Brain microvascular endothelial cell (primary cell): ENCODE measurements at regions not wholly inside any gene's neighbourhood (a gene's known extent, or its start where the extent isn't known, plus 50 kb on each side); places are given as distances from the start of the nearest gene placed in this dataset.

Source experiments
- DNase-seq: peaks from one replicate; pipeline ENCODE4 v3.0.0-alpha.2; 2020
- H3K27ac ChIP-seq: fragments of 250-450 bp; sonication (Bioruptor Pico); 2 replicates; pipeline ENCODE4 v1.5.1; 2020; ENCODE audit warnings: mild to moderate bottlenecking, moderate library complexity
- H3K27me3 ChIP-seq: fragments of 250-450 bp; sonication (Bioruptor Pico); replicated peaks from 2 replicates; pipeline ENCODE4 v1.5.1; 2020; ENCODE audit warnings: mild to moderate bottlenecking
- H3K36me3 ChIP-seq: fragments of 250-450 bp; sonication (Bioruptor Pico); replicated peaks from 2 replicates; pipeline ENCODE4 v1.5.1; 2020; ENCODE audit warnings: mild to moderate bottlenecking
- H3K4me3 ChIP-seq: 2 replicates; pipeline ENCODE4 v1.5.1; 2011; ENCODE audit warnings: low read depth, mild to moderate bottlenecking, control low read depth, low read length, moderate library complexity
- in situ Hi-C: cut with HindIII; loops from 2 replicates; pipeline ENCODE4 v1.10.0; 2017; ENCODE audit warnings: low sequenced_read_pairs, low pct_ligation_motif_present
- TF ChIP-seq, protein P1 (sequence below): IDR thresholded peaks from 2 replicates; pipeline ENCODE4 v1.5.1; 2011; ENCODE audit warnings: low read depth, mild to moderate bottlenecking, moderate library complexity, low read length, control low read depth, inconsistent platforms; ENCODE audit errors: missing control alignments

GRCh38 chr11:23725752-23726151, 771.1 kb upstream of the LUZP2 start:
- in situ Hi-C loops: no loop called here
- no peak overlapping the region for H3K4me3 ChIP-seq
- peak; percentile 26 for DNase-seq
- no peaks in the 10 kb centered on the region for H3K27me3 ChIP-seq
- TF ChIP-seq, protein P1, sequence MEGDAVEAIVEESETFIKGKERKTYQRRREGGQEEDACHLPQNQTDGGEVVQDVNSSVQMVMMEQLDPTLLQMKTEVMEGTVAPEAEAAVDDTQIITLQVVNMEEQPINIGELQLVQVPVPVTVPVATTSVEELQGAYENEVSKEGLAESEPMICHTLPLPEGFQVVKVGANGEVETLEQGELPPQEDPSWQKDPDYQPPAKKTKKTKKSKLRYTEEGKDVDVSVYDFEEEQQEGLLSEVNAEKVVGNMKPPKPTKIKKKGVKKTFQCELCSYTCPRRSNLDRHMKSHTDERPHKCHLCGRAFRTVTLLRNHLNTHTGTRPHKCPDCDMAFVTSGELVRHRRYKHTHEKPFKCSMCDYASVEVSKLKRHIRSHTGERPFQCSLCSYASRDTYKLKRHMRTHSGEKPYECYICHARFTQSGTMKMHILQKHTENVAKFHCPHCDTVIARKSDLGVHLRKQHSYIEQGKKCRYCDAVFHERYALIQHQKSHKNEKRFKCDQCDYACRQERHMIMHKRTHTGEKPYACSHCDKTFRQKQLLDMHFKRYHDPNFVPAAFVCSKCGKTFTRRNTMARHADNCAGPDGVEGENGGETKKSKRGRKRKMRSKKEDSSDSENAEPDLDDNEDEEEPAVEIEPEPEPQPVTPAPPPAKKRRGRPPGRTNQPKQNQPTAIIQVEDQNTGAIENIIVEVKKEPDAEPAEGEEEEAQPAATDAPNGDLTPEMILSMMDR: no peak
- no peaks in the 10 kb centered on the region for H3K36me3 ChIP-seq
- peak overlapping the region; percentile 9 for H3K27ac ChIP-seq

- in situ Hi-C loops: no loop called here
- DNase-seq: no peak
- TF ChIP-seq, protein P1: no peak
- no peaks in the 10 kb centered on the region for H3K36me3 ChIP-seq
- H3K4me3 ChIP-seq: no peak overlapping the region
- H3K27ac ChIP-seq: peak overlapping the region; percentile 0
- H3K27me3 ChIP-seq: no peaks in the 10 kb centered on the region
These were observed 769.5 kb upstream of the LUZP2 start for GRCh38 chr11:23727387-23727786.

GRCh38 chr11:23727794-23728193, 769.1 kb upstream of the LUZP2 start:
- H3K4me3 ChIP-seq: no peak overlapping the region
- TF ChIP-seq, protein P1: no peak
- in situ Hi-C loops: no loop called here
- H3K27me3 ChIP-seq: no peaks in the 10 kb centered on the region
- H3K27ac ChIP-seq: peak overlapping the region; percentile 34
- DNase-seq: peak; percentile 79
- no peaks in the 10 kb centered on the region for H3K36me3 ChIP-seq

GRCh38 chr11:23729088-23729487, 767.8 kb upstream of the LUZP2 start:
- no peaks in the 10 kb centered on the region for H3K27me3 ChIP-seq
- TF ChIP-seq, protein P1: no peak
- H3K27ac ChIP-seq: no peak overlapping the region
- H3K4me3 ChIP-seq: no peak overlapping the region
- in situ Hi-C loops: no loop called here
- DNase-seq: no peak
- no peaks in the 10 kb centered on the region for H3K36me3 ChIP-seq

DNA sequence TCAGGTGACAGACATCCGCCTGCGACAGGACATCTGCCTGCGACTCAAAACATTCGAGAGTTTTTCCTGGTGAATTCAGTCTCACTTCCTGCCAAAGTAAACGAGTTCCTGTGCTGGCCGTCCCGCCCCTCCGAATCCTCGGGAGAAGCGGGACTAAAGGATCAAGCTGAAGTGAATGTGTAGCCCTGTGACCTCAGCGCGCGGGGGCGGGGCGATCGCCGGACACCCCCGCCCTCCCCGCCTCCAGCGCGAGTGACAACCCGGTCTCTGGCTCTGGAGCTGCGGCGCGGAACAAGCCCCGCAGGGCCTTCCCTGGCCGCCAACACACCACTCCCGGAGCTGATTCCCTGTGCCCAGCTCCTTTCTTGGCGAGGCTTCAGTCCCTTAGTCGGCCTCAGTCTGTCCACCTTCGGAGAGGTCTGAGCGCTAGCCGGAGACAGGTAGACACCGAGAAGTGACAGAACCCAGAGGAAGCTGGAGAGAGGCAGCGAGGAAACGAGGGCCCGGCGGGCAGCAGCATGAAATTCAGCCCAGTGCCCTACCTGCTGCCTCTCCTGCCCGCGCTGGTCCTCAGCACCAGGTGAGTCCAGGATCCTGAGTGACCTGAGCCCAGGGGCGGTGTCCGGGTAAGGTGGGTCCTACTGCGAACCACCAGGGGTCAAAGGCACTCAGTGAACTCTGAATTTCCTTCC, 766.4 kb upstream of the LUZP2 start:
- DNase-seq: no peak
- no peak overlapping the region for H3K4me3 ChIP-seq
- no peaks in the 10 kb centered on the region for H3K36me3 ChIP-seq
- TF ChIP-seq, protein P1: no peak
- H3K27me3 ChIP-seq: no peaks in the 10 kb centered on the region
- H3K27ac ChIP-seq: no peak overlapping the region
- in situ Hi-C loops: no loop called here

GRCh38 chr11:23732026-23732425, 764.8 kb upstream of the LUZP2 start:
- TF ChIP-seq, protein P1: no peak
- no peaks in the 10 kb centered on the region for H3K36me3 ChIP-seq
- H3K27ac ChIP-seq: no peak overlapping the region
- H3K4me3 ChIP-seq: no peak overlapping the region
- peak; percentile 37 for DNase-seq
- H3K27me3 ChIP-seq: no peaks in the 10 kb centered on the region
- in situ Hi-C loops: no loop called here
